Gastrocnemius medialis (tissue), 4 donors: ENCODE measurements at regions not wholly inside any gene's neighbourhood (a gene's known extent, or its start where the extent isn't known, plus 50 kb on each side); places are given as distances from the start of the nearest gene placed in this dataset.

Experiments
- POLR2A ChIP-seq, 2 donors: fragments of 450-650 bp; IDR thresholded peaks; one replicate each; pipeline ENCODE4 v1.6.1; 2017; ENCODE audit warnings: antibody characterized with exemption in 2 of 2, mild to moderate bottlenecking in 2 of 2, moderate library complexity in 2 of 2
- TF ChIP-seq, protein P1 (sequence below), 5 experiments: fragments of 450-650 bp in 3 of 5; fragments of 200-600 bp in 2 of 5; sonication (generic) in 2 of 5; IDR thresholded peaks in 4 of 5; conservative IDR thresholded peaks in 1 of 5; 1 replicate in 4 of 5; 2 replicates in 1 of 5; pipeline ENCODE4 v1.5.1; 2016 to 2019; ENCODE audit warnings: antibody characterized with exemption in 5 of 5, mild to moderate bottlenecking in 3 of 5, moderate library complexity in 3 of 5

DNA sequence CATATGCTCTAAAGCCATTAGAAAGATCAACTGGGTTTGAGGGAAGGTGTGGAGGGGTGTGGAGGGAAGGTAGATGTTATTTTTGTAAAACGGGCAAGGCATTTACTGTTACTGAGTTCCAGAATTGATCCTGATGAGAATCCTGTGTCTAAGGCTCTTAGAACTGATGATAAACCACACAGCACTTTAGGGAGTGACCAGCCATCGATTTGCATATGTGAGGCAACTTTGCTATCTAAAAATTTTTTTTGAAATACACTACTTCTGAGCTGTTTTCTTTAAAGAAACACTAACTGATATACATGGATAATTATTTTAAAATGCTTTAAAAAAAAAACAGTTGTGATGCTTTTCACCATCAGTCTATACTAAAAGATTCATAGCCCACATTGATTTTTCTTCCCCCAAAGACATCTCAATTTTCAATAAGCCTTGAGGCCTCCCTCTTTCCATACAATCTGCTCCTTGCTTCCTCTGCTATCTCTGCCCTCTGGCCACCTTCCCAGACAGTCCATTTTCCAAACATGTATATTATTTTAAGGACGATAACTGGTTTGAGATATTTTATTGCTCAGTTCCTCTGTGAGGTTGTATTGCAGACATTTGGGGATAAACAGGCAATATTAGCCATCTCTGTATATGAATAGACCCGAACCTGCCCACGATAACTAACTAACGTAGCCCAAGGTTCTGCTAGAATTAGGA, 265.9 kb downstream of the EFCAB11 start:
- TF ChIP-seq, protein P1, sequence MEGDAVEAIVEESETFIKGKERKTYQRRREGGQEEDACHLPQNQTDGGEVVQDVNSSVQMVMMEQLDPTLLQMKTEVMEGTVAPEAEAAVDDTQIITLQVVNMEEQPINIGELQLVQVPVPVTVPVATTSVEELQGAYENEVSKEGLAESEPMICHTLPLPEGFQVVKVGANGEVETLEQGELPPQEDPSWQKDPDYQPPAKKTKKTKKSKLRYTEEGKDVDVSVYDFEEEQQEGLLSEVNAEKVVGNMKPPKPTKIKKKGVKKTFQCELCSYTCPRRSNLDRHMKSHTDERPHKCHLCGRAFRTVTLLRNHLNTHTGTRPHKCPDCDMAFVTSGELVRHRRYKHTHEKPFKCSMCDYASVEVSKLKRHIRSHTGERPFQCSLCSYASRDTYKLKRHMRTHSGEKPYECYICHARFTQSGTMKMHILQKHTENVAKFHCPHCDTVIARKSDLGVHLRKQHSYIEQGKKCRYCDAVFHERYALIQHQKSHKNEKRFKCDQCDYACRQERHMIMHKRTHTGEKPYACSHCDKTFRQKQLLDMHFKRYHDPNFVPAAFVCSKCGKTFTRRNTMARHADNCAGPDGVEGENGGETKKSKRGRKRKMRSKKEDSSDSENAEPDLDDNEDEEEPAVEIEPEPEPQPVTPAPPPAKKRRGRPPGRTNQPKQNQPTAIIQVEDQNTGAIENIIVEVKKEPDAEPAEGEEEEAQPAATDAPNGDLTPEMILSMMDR (IDR thresholded peaks at IDR 0.05 in 4 of 5, conservative IDR thresholded peaks at IDR 0.05 in 1 of 5), result no peak
- TF ChIP-seq POLR2A (IDR thresholded peaks at IDR 0.05), result no peak
